Osteocyte (in vitro differentiated cells): ENCODE measurements at regions not wholly inside any gene's neighbourhood (a gene's known extent, or its start where the extent isn't known, plus 50 kb on each side); places are given as distances from the start of the nearest gene placed in this dataset.

Source experiments
- DNase-seq: peaks from one replicate; pipeline ENCODE4 v3.0.0; 2021; ENCODE audit warnings: mixed read lengths; ENCODE audit not compliant: unreplicated experiment; ENCODE audit errors: extremely low spot score
- H3K27ac Mint-ChIP-seq: one replicate; pipeline ENCODE4 v1.8.0; 2021; ENCODE audit warnings: mild to moderate bottlenecking, mixed read lengths; ENCODE audit not compliant: unreplicated experiment
- H3K27me3 Mint-ChIP-seq: one replicate; pipeline ENCODE4 v1.8.0; 2021; ENCODE audit warnings: mixed read lengths; ENCODE audit not compliant: unreplicated experiment
- H3K36me3 Mint-ChIP-seq: one replicate; pipeline ENCODE4 v1.8.0; 2021; ENCODE audit warnings: mixed read lengths; ENCODE audit not compliant: unreplicated experiment
- H3K4me1 Mint-ChIP-seq: one replicate; pipeline ENCODE4 v1.8.0; 2021; ENCODE audit warnings: mixed read lengths; ENCODE audit not compliant: unreplicated experiment
- H3K4me3 Mint-ChIP-seq: one replicate; pipeline ENCODE4 v1.8.0; 2021; ENCODE audit warnings: mild to moderate bottlenecking, moderate library complexity, mixed read lengths; ENCODE audit not compliant: unreplicated experiment
- H3K9me3 Mint-ChIP-seq: one replicate; pipeline ENCODE4 v1.8.0; 2021; ENCODE audit warnings: mixed read lengths; ENCODE audit not compliant: unreplicated experiment
- CTCF ChIP-seq: fragments of 200-600 bp; sonication (generic); IDR thresholded peaks from 2 replicates; pipeline ENCODE4 v1.5.0; 2021; ENCODE audit warnings: antibody characterized with exemption, mild to moderate bottlenecking, moderate library complexity

GRCh38 chr7:18283045-18283444 is 212.5 kb upstream of the HDAC9 start:
- H3K4me1 Mint-ChIP-seq = peaks cover 3% of the 10 kb centered on the region
- no peak overlapping the region for H3K4me3 Mint-ChIP-seq
- no peak overlapping the region for H3K27ac Mint-ChIP-seq
- peaks cover 9% of the 10 kb centered on the region for H3K27me3 Mint-ChIP-seq
- no peaks in the 10 kb centered on the region for H3K36me3 Mint-ChIP-seq
- DNase-seq = no peak
- H3K9me3 Mint-ChIP-seq = peaks cover 3% of the 10 kb centered on the region
- TF ChIP-seq CTCF = no peak

GRCh38 chr7:18287482-18287881 is 208.1 kb upstream of the HDAC9 start:
- Mint-ChIP-seq H3K4me3 (no peak overlapping the region), H3K27ac (no peak overlapping the region), H3K9me3 (peaks cover 3% of the 10 kb centered on the region), H3K4me1 (no peaks in the 10 kb centered on the region), H3K36me3 (no peaks in the 10 kb centered on the region), H3K27me3 (peaks cover 29% of the 10 kb centered on the region)
- TF ChIP-seq CTCF = no peak
- DNase-seq = no peak

GRCh38 chr7:18288322-18289037 is 207.1 kb upstream of the HDAC9 start:
- TF ChIP-seq CTCF = no peak
- DNase-seq = no peak
- no peak overlapping the region for H3K4me3 Mint-ChIP-seq
- no peaks in the 10 kb centered on the region for H3K4me1 Mint-ChIP-seq
- H3K27ac Mint-ChIP-seq = no peak overlapping the region
- H3K27me3 Mint-ChIP-seq = peaks cover 35% of the 10 kb centered on the region
- no peaks in the 10 kb centered on the region for H3K9me3 Mint-ChIP-seq
- no peaks in the 10 kb centered on the region for H3K36me3 Mint-ChIP-seq

- no peaks in the 10 kb centered on the region for H3K9me3 Mint-ChIP-seq
- no peak overlapping the region for H3K27ac Mint-ChIP-seq
- no peaks in the 10 kb centered on the region for H3K4me1 Mint-ChIP-seq
- no peaks in the 10 kb centered on the region for H3K36me3 Mint-ChIP-seq
- TF ChIP-seq CTCF = no peak
- DNase-seq = no peak
- peaks cover 33% of the 10 kb centered on the region for H3K27me3 Mint-ChIP-seq
- H3K4me3 Mint-ChIP-seq = no peak overlapping the region
These were observed 205.8 kb upstream of the HDAC9 start for GRCh38 chr7:18289788-18290187.

GRCh38 chr7:18290223-18290622 is 205.3 kb upstream of the HDAC9 start:
- Mint-ChIP-seq H3K27me3 (peaks cover 36% of the 10 kb centered on the region), H3K9me3 (no peaks in the 10 kb centered on the region), H3K4me3 (no peak overlapping the region), H3K27ac (no peak overlapping the region), H3K4me1 (no peaks in the 10 kb centered on the region), H3K36me3 (no peaks in the 10 kb centered on the region)
- DNase-seq = no peak
- TF ChIP-seq CTCF = no peak
